ENCODE measurements at regions not wholly inside any gene's neighbourhood (a gene's known extent, or its start where the extent isn't known, plus 50 kb on each side); places are given as distances from the start of the nearest gene placed in this dataset.

GRCh38 chr15:92705764-92706163, 50.2 kb upstream of the FAM174B start:
- H3K4me1 ChIP-seq (ENCODE audit: control insufficient read depth, insufficient read depth, low read length), result no peaks in the 10 kb centered on the region
- H3K9ac ChIP-seq (ENCODE audit: low read length in 2 of 2), result no peak overlapping the region
- no peaks in the 10 kb centered on the region for H3K27me3 ChIP-seq (ENCODE audit: control insufficient read depth in 1 of 2, insufficient read depth in 2 of 2, low read length in 2 of 2)
- no peak overlapping the region for H3K4me3 ChIP-seq (ENCODE audit: low read length in 2 of 2)
- H3K9me3 ChIP-seq (ENCODE audit: control insufficient read depth in 2 of 2, low read length in 2 of 2), result no peaks in the 10 kb centered on the region
- H3K27ac ChIP-seq (ENCODE audit: low read length), result no peak overlapping the region
- H3K36me3 ChIP-seq (ENCODE audit: control insufficient read depth in 2 of 2, insufficient read depth in 2 of 2, low read length in 2 of 2), result no peaks in the 10 kb centered on the region

- H3K36me3 ChIP-seq (ENCODE audit: control insufficient read depth in 2 of 2, insufficient read depth in 2 of 2, low read length in 2 of 2), result no peaks in the 10 kb centered on the region
- H3K27me3 ChIP-seq (ENCODE audit: control insufficient read depth in 1 of 2, insufficient read depth in 2 of 2, low read length in 2 of 2), result no peaks in the 10 kb centered on the region
- H3K9me3 ChIP-seq (ENCODE audit: control insufficient read depth in 2 of 2, low read length in 2 of 2), result no peaks in the 10 kb centered on the region
- H3K9ac ChIP-seq (ENCODE audit: low read length in 2 of 2), result no peak overlapping the region
- no peaks in the 10 kb centered on the region for H3K4me1 ChIP-seq (ENCODE audit: control insufficient read depth, insufficient read depth, low read length)
- H3K27ac ChIP-seq (ENCODE audit: low read length), result no peak overlapping the region
- no peak overlapping the region for H3K4me3 ChIP-seq (ENCODE audit: low read length in 2 of 2)
Measured at GRCh38 chr15:92706201-92706600, 50.6 kb upstream of the FAM174B start.

DNA sequence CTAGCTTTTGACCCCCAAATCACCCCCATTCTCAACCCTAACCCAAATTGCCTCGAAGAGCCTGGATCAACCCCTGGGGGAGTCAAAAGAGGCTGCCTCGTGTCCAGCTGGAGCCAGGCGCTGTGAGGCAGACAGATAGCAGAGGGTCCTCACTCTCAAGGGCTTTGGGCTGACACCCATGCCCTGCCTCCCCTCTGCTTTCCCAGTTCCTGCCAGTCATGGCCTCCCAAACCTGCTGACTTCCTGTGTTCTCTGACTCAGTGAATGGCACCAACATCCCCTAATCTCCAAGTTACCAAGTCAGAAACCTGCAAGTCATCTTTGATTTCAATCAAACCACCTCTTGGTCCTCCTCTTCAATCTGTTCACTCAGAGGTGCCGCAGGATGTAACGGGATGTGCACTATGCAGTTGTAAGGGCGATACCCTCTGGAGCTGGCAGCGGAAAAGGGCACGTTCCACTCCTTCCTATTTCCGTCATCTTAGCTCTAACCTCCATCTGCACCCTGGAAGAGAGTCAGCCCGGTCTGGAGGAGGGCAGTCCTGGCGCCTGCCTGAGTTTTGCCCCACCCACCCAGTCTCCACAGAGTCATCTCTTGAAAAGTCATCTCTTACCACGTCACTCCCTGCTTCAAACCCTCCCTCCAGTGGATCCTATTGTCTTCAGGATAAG, 52.4 kb upstream of the FAM174B start:
- Histone ChIP-seq H3K27ac (ENCODE audit: low read length) (no peak overlapping the region), H3K36me3 (ENCODE audit: control insufficient read depth in 2 of 2, insufficient read depth in 2 of 2, low read length in 2 of 2) (no peaks in the 10 kb centered on the region), H3K9me3 (ENCODE audit: control insufficient read depth in 2 of 2, low read length in 2 of 2) (no peaks in the 10 kb centered on the region)

DNA sequence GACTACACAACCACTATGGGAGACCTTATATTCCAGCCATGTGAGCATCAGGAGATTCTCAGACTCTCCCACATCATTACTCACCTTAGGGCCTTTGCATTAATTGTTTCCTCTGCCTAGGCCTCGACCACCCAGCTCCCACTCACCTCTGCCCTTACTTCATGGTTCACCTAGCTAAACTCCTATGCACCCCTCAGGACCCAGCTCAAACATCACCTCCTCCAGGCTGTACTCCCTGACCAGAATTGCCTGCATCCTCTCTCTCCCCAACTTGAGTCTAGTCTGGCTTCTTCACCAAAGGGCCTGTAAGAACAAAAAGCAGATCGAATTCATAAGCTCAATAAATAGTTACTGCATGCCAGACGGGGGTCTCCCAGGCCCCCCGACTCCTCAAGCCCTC, 53.1 kb upstream of the FAM174B start:
- Histone ChIP-seq H3K4me1 (ENCODE audit: control insufficient read depth, insufficient read depth, low read length) (peaks cover under 1% of the 10 kb centered on the region), H3K36me3 (ENCODE audit: control insufficient read depth in 2 of 2, insufficient read depth in 2 of 2, low read length in 2 of 2) (no peaks in the 10 kb centered on the region), H3K27ac (ENCODE audit: low read length) (no peak overlapping the region), H3K9me3 (ENCODE audit: control insufficient read depth in 2 of 2, low read length in 2 of 2) (no peaks in the 10 kb centered on the region), H3K4me3 (ENCODE audit: low read length in 2 of 2) (no peak overlapping the region), H3K9ac (ENCODE audit: low read length in 2 of 2) (no peak overlapping the region), H3K27me3 (ENCODE audit: control insufficient read depth in 1 of 2, insufficient read depth in 2 of 2, low read length in 2 of 2) (no peaks in the 10 kb centered on the region)

More for the DNA sequence above, 52.4 kb upstream of the FAM174B start:
- Histone ChIP-seq H3K4me1 (ENCODE audit: control insufficient read depth, insufficient read depth, low read length) (no peaks in the 10 kb centered on the region), H3K9ac (ENCODE audit: low read length in 2 of 2) (no peak overlapping the region), H3K27me3 (ENCODE audit: control insufficient read depth in 1 of 2, insufficient read depth in 2 of 2, low read length in 2 of 2) (no peaks in the 10 kb centered on the region), H3K4me3 (ENCODE audit: low read length in 2 of 2) (no peak overlapping the region)

DNA sequence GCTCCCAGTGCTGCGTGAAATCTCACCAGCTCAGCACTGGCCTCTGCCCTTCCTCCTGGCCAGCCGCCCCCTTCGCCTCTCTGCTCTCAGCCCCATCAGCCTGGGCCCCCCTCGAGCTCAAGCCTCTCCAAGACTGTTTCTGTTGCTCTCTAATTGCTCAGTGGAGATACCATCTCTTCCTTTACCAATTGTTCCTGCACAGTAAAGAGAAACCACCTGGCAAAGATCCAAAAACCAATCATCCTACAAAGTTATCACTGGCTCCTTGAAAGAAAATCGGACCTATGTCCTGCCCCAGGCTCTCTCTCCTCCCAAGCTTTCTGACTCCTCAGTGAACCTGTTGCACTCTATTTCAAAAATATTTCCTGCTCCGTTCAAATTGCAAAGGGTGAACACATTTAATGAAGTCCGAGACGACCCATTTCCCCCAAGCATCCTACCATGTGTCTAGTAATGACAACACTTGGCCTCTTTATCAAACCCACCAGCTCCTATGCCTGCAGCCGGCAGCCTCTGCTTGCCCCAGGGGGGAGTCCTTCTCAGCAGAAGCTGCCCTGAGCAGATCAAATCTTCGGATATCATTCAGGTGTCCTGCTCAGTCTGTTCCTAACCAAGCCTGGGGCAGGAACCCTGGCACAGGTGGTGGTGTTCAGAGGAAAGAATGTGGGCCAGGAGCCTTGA, 53.7 kb upstream of the FAM174B start:
- Histone ChIP-seq H3K4me1 (ENCODE audit: control insufficient read depth, insufficient read depth, low read length) (peaks cover 6% of the 10 kb centered on the region), H3K36me3 (ENCODE audit: control insufficient read depth in 2 of 2, insufficient read depth in 2 of 2, low read length in 2 of 2) (no peaks in the 10 kb centered on the region), H3K9me3 (ENCODE audit: control insufficient read depth in 2 of 2, low read length in 2 of 2) (no peaks in the 10 kb centered on the region), H3K9ac (ENCODE audit: low read length in 2 of 2) (no peak overlapping the region), H3K27ac (ENCODE audit: low read length) (no peak overlapping the region), H3K27me3 (ENCODE audit: control insufficient read depth in 1 of 2, insufficient read depth in 2 of 2, low read length in 2 of 2) (no peaks in the 10 kb centered on the region), H3K4me3 (ENCODE audit: low read length in 2 of 2) (no peak overlapping the region)

DNA sequence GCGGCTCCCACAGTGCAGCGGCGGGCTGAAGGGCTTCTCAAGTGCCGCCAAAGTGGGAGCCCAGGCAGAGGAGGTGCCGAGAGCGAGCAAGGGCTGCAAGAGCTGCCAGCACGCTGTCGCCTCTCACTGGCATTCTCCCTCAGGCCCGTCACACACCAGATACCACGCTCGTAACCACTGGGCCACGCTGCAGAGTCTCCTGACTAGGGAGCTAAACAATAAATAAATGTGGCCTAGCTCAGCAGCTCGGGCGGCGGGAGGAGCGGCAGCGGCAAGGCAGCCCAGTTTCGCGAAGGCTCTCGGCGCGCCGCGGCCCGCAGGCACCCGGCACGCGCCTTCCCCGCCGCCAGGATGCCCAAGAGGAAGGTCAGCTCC, 55.9 kb upstream of the FAM174B start:
- Histone ChIP-seq H3K27ac (ENCODE audit: low read length) (no peak overlapping the region), H3K4me3 (ENCODE audit: low read length in 2 of 2) (no peak overlapping the region), H3K9me3 (ENCODE audit: control insufficient read depth in 2 of 2, low read length in 2 of 2) (no peaks in the 10 kb centered on the region), H3K9ac (ENCODE audit: low read length in 2 of 2) (no peak overlapping the region), H3K4me1 (ENCODE audit: control insufficient read depth, insufficient read depth, low read length) (peaks cover 11% of the 10 kb centered on the region), H3K36me3 (ENCODE audit: control insufficient read depth in 2 of 2, insufficient read depth in 2 of 2, low read length in 2 of 2) (no peaks in the 10 kb centered on the region), H3K27me3 (ENCODE audit: control insufficient read depth in 1 of 2, insufficient read depth in 2 of 2, low read length in 2 of 2) (no peaks in the 10 kb centered on the region)

- H3K4me1 ChIP-seq (ENCODE audit: control insufficient read depth, insufficient read depth, low read length), result peaks cover 11% of the 10 kb centered on the region
- peak overlapping the region; percentile 80 to 83 for H3K4me3 ChIP-seq (ENCODE audit: low read length in 2 of 2)
- no peaks in the 10 kb centered on the region for H3K36me3 ChIP-seq (ENCODE audit: control insufficient read depth in 2 of 2, insufficient read depth in 2 of 2, low read length in 2 of 2)
- no peaks in the 10 kb centered on the region for H3K27me3 ChIP-seq (ENCODE audit: control insufficient read depth in 1 of 2, insufficient read depth in 2 of 2, low read length in 2 of 2)
- H3K9ac ChIP-seq (ENCODE audit: low read length in 2 of 2), result peak overlapping the region; percentile 86 to 89
- H3K9me3 ChIP-seq (ENCODE audit: control insufficient read depth in 2 of 2, low read length in 2 of 2), result peaks cover 0 to 7% of the 10 kb centered on the region in 2 donors
- peak overlapping the region; percentile 84 for H3K27ac ChIP-seq (ENCODE audit: low read length)
Measured at GRCh38 chr15:92714077-92714476, 58.5 kb upstream of the FAM174B start.

- no peaks in the 10 kb centered on the region for H3K36me3 ChIP-seq (ENCODE audit: control insufficient read depth in 2 of 2, insufficient read depth in 2 of 2, low read length in 2 of 2)
- peak overlapping the region; percentile 86 to 89 for H3K9ac ChIP-seq (ENCODE audit: low read length in 2 of 2)
- H3K9me3 ChIP-seq (ENCODE audit: control insufficient read depth in 2 of 2, low read length in 2 of 2), result peaks cover 0 to 7% of the 10 kb centered on the region in 2 donors
- peak overlapping the region; percentile 84 for H3K27ac ChIP-seq (ENCODE audit: low read length)
- no peaks in the 10 kb centered on the region for H3K27me3 ChIP-seq (ENCODE audit: control insufficient read depth in 1 of 2, insufficient read depth in 2 of 2, low read length in 2 of 2)
- peak overlapping the region; percentile 80 to 83 for H3K4me3 ChIP-seq (ENCODE audit: low read length in 2 of 2)
- peaks cover 11% of the 10 kb centered on the region for H3K4me1 ChIP-seq (ENCODE audit: control insufficient read depth, insufficient read depth, low read length)
Measured at GRCh38 chr15:92714477-92715401, 59.2 kb upstream of the FAM174B start.

GRCh38 chr15:92715758-92716157, 60.2 kb upstream of the FAM174B start:
- H3K9ac ChIP-seq (ENCODE audit: low read length in 2 of 2), result peak overlapping the region in 1 of 2 donors; percentile 86
- peak overlapping the region; percentile 84 for H3K27ac ChIP-seq (ENCODE audit: low read length)
- H3K4me1 ChIP-seq (ENCODE audit: control insufficient read depth, insufficient read depth, low read length), result peaks cover 11% of the 10 kb centered on the region
- H3K27me3 ChIP-seq (ENCODE audit: control insufficient read depth in 1 of 2, insufficient read depth in 2 of 2, low read length in 2 of 2), result no peaks in the 10 kb centered on the region
- H3K4me3 ChIP-seq (ENCODE audit: low read length in 2 of 2), result no peak overlapping the region
- H3K36me3 ChIP-seq (ENCODE audit: control insufficient read depth in 2 of 2, insufficient read depth in 2 of 2, low read length in 2 of 2), result no peaks in the 10 kb centered on the region
- peaks cover 0 to 7% of the 10 kb centered on the region in 2 donors for H3K9me3 ChIP-seq (ENCODE audit: control insufficient read depth in 2 of 2, low read length in 2 of 2)

DNA sequence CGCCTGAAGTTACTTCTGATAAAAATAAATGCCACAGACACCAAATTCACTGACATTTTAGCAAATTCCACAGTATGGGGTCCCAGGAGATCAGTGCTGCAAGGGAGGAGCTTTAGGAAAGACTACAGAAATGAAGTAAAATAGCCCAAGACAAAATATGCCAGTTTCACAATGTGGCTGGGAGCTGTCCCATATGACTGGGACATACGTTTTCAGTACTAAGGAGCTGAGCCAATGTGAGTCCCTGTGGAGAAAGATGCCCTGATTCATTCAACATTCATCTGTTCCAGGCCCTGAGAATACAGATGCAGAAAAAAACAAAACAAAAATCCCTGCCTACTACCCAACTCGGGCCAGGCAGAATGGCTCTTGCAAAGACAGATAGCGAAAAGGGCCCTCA, 63.4 kb upstream of the FAM174B start:
- Histone ChIP-seq H3K27me3 (ENCODE audit: control insufficient read depth in 1 of 2, insufficient read depth in 2 of 2, low read length in 2 of 2) (no peaks in the 10 kb centered on the region), H3K4me3 (ENCODE audit: low read length in 2 of 2) (no peak overlapping the region), H3K9me3 (ENCODE audit: control insufficient read depth in 2 of 2, low read length in 2 of 2) (peaks cover 0 to 7% of the 10 kb centered on the region in 2 donors), H3K36me3 (ENCODE audit: control insufficient read depth in 2 of 2, insufficient read depth in 2 of 2, low read length in 2 of 2) (no peaks in the 10 kb centered on the region), H3K4me1 (ENCODE audit: control insufficient read depth, insufficient read depth, low read length) (peaks cover 7% of the 10 kb centered on the region), H3K9ac (ENCODE audit: low read length in 2 of 2) (no peak overlapping the region), H3K27ac (ENCODE audit: low read length) (no peak overlapping the region)

Measured in stomach smooth muscle (tissue), 2 donors.